Hepatocyte (in vitro differentiated cells): ENCODE measurements at regions not wholly inside any gene's neighbourhood (a gene's known extent, or its start where the extent isn't known, plus 50 kb on each side); places are given as distances from the start of the nearest gene placed in this dataset.

ENCODE experiments used
- DNase-seq: peaks from one replicate; pipeline ENCODE4 v3.0.0-alpha.2; 2016; ENCODE audit warnings: low spot score
- H2AFZ ChIP-seq: fragments of 200-600 bp; sonication (generic); 2 replicates; pipeline ENCODE4 v1.6.0; 2016; ENCODE audit warnings: antibody characterized with exemption, mild to moderate bottlenecking
- H3K27ac ChIP-seq: fragments of 200-600 bp; sonication (generic); 2 replicates; pipeline ENCODE4 v1.5.1; 2016; ENCODE audit warnings: mild to moderate bottlenecking
- H3K27me3 ChIP-seq: fragments of 200-600 bp; sonication (generic); 2 replicates; pipeline ENCODE4 v1.6.1; 2016
- H3K36me3 ChIP-seq: fragments of 200-600 bp; sonication (generic); replicated peaks from 2 replicates; pipeline ENCODE4 v1.5.1; 2016; ENCODE audit warnings: low read depth; ENCODE audit not compliant: insufficient read depth
- H3K4me1 ChIP-seq: fragments of 200-600 bp; sonication (generic); 2 replicates; pipeline ENCODE4 v1.5.1; 2016; ENCODE audit warnings: mild to moderate bottlenecking, moderate library complexity; ENCODE audit not compliant: insufficient read depth
- H3K4me2 ChIP-seq: fragments of 200-600 bp; sonication (generic); 2 replicates; pipeline ENCODE4 v1.6.0; 2016
- H3K4me3 ChIP-seq: fragments of 200-600 bp; sonication (generic); 2 replicates; pipeline ENCODE4 v1.5.1; 2016; ENCODE audit warnings: mild to moderate bottlenecking
- H3K79me2 ChIP-seq: fragments of 200-600 bp; sonication (generic); 2 replicates; pipeline ENCODE4 v1.6.0; 2017; ENCODE audit warnings: mild to moderate bottlenecking
- H3K9me2 ChIP-seq: fragments of 200-600 bp; sonication (generic); replicated peaks from 2 replicates; pipeline ENCODE4 v1.6.0; 2017; ENCODE audit warnings: mild to moderate bottlenecking; ENCODE audit not compliant: insufficient read depth
- H3K9me3 ChIP-seq: fragments of 200-600 bp; sonication (generic); 2 replicates; pipeline ENCODE4 v1.5.1; 2016; ENCODE audit warnings: low read depth, mild to moderate bottlenecking
- H4K20me1 ChIP-seq: fragments of 200-600 bp; sonication (generic); 2 replicates; pipeline ENCODE4 v1.6.0; 2016; ENCODE audit warnings: mild to moderate bottlenecking; ENCODE audit not compliant: insufficient read depth, poor library complexity, severe bottlenecking
- EZH2 ChIP-seq: fragments of 200-600 bp; sonication (generic); IDR thresholded peaks from 2 replicates; pipeline ENCODE4 v1.6.1; 2016; ENCODE audit warnings: antibody characterized with exemption, mild to moderate bottlenecking, borderline replicate concordance
- EZH2phosphoT487 ChIP-seq: fragments of 200-600 bp; sonication (generic); IDR thresholded peaks from one replicate; pipeline ENCODE4 v1.6.1; 2018; ENCODE audit warnings: antibody characterized with exemption, mild to moderate bottlenecking, low read depth, moderate library complexity; ENCODE audit not compliant: unreplicated experiment, severe bottlenecking
- WGBS: methylation state at CpG from one replicate; pipeline ENCODE4 v1.1.6; 2016; ENCODE audit warnings: low lambda C conversion rate; ENCODE audit errors: missing lambda C conversion rate; 5-methylcytosine and 5-hydroxymethylcytosine counted together
- TF ChIP-seq, protein P1 (sequence below): fragments of 200-600 bp; sonication (generic); IDR thresholded peaks from 2 replicates; pipeline ENCODE4 v1.5.1; 2016; ENCODE audit warnings: antibody characterized with exemption, mild to moderate bottlenecking; ENCODE audit not compliant: poor library complexity

DNA sequence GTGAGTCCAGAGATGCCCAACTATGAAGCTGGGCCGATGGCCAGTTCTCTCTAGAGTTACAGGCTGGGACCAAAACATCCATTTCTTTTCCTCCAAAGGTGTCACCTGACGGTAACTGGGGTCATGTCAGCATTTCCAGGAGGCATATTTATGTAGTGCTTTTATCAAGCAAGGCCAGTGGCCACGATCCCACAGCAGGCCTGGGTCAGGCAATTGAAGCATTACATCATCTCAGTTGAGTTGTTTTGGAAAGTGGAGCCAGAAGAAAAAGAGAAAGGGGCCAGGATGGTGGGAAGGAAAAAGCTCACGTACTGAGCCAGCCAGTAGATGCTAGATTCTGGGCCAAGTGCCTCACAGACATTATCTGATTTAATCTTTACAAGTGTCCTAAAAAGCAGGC is 73.9 kb upstream of the BRINP1 start:
- Histone ChIP-seq H3K36me3 (no peaks in the 10 kb centered on the region), H3K4me2 (no peak overlapping the region), H3K9me2 (no peaks in the 10 kb centered on the region), H2AFZ (no peak overlapping the region), H3K27ac (no peak overlapping the region), H3K27me3 (no peaks in the 10 kb centered on the region), H3K79me2 (no peaks in the 10 kb centered on the region), H3K9me3 (no peaks in the 10 kb centered on the region), H3K4me3 (no peak overlapping the region), H4K20me1 (no peaks in the 10 kb centered on the region), H3K4me1 (no peaks in the 10 kb centered on the region)
- DNase-seq = no peak
- no peak for TF ChIP-seq EZH2
- TF ChIP-seq EZH2phosphoT487 = no peak
- TF ChIP-seq, protein P1, sequence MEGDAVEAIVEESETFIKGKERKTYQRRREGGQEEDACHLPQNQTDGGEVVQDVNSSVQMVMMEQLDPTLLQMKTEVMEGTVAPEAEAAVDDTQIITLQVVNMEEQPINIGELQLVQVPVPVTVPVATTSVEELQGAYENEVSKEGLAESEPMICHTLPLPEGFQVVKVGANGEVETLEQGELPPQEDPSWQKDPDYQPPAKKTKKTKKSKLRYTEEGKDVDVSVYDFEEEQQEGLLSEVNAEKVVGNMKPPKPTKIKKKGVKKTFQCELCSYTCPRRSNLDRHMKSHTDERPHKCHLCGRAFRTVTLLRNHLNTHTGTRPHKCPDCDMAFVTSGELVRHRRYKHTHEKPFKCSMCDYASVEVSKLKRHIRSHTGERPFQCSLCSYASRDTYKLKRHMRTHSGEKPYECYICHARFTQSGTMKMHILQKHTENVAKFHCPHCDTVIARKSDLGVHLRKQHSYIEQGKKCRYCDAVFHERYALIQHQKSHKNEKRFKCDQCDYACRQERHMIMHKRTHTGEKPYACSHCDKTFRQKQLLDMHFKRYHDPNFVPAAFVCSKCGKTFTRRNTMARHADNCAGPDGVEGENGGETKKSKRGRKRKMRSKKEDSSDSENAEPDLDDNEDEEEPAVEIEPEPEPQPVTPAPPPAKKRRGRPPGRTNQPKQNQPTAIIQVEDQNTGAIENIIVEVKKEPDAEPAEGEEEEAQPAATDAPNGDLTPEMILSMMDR = no peak
- 63% methylated on average over 4 of the region's 4 CpGs for WGBS

- 83% methylated on average over 1 of the region's 1 CpG for WGBS
- Histone ChIP-seq H3K4me2 (no peak overlapping the region), H3K9me2 (no peaks in the 10 kb centered on the region), H3K36me3 (no peaks in the 10 kb centered on the region), H3K27ac (no peak overlapping the region), H3K79me2 (no peaks in the 10 kb centered on the region), H2AFZ (no peak overlapping the region), H3K27me3 (no peaks in the 10 kb centered on the region), H3K4me3 (no peak overlapping the region), H3K9me3 (no peaks in the 10 kb centered on the region), H3K4me1 (no peaks in the 10 kb centered on the region), H4K20me1 (no peaks in the 10 kb centered on the region)
- DNase-seq = no peak
- TF ChIP-seq, protein P1 = no peak
- TF ChIP-seq EZH2 = no peak
- no peak for TF ChIP-seq EZH2phosphoT487
Measured at GRCh38 chr9:119441832-119442231, 72.6 kb upstream of the BRINP1 start.

DNA sequence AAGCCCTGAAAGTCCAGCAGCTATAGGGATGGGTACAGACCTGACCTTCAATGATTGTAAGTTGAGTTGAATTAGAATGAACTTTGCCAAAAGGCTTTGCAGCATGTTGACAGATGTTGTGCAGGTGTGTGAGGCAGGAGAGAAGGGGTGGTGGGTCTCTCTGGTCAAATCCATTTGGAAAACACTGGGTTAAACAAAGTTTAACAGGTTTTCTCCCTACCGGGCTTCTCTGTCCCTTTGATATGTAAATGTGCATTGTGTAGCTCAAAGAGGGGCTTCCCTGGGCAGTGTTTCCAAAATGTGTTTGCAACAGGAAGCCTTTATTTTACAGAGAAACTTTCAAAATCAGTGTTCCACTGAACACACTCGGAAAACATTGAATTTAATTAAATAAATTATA is 72.1 kb upstream of the BRINP1 start:
- 39% methylated on average over 2 of the region's 2 CpGs for WGBS
- Histone ChIP-seq H4K20me1 (no peaks in the 10 kb centered on the region), H3K4me3 (no peak overlapping the region), H3K27ac (no peak overlapping the region), H3K9me2 (no peaks in the 10 kb centered on the region), H3K9me3 (no peaks in the 10 kb centered on the region), H3K36me3 (no peaks in the 10 kb centered on the region), H2AFZ (no peak overlapping the region), H3K4me1 (no peaks in the 10 kb centered on the region), H3K27me3 (no peaks in the 10 kb centered on the region), H3K79me2 (no peaks in the 10 kb centered on the region), H3K4me2 (no peak overlapping the region)
- no peak for TF ChIP-seq EZH2phosphoT487
- no peak for TF ChIP-seq EZH2
- TF ChIP-seq, protein P1 = no peak
- no peak for DNase-seq

DNA sequence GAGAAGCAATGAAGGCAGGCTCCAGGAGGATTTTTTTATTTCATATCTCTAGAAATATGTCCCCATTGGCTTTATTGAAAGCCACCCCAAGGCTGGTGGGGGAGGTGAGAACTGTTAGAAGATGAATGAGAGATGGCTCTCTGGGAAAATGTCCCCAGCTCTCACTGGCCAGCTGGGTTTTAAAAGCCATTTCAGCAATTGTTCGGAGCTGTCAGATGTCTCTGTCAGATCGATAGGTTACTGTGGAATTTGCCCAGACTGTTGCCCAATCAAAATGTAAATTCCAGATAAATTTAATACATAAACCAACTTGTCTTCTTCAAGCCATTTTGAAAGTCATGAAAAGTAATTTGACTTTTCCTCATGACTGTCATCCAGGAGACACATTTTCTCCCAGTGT is 67.0 kb upstream of the BRINP1 start:
- Histone ChIP-seq H2AFZ (no peak overlapping the region), H3K4me2 (no peak overlapping the region), H3K4me1 (no peaks in the 10 kb centered on the region), H4K20me1 (no peaks in the 10 kb centered on the region), H3K79me2 (no peaks in the 10 kb centered on the region), H3K9me3 (no peaks in the 10 kb centered on the region), H3K27me3 (no peaks in the 10 kb centered on the region), H3K9me2 (no peaks in the 10 kb centered on the region), H3K27ac (no peak overlapping the region), H3K36me3 (no peaks in the 10 kb centered on the region), H3K4me3 (no peak overlapping the region)
- DNase-seq = no peak
- 71% methylated on average over 2 of the region's 2 CpGs for WGBS
- TF ChIP-seq EZH2 (no peak), EZH2phosphoT487 (no peak)
- TF ChIP-seq, protein P1 = no peak
